CD4-positive, CD25-positive, alpha-beta regulatory T cell (primary cell): ENCODE measurements at regions not wholly inside any gene's neighbourhood (a gene's known extent, or its start where the extent isn't known, plus 50 kb on each side); places are given as distances from the start of the nearest gene placed in this dataset.

Experiments
- ATAC-seq, 2 donors: fragments of 150-1000 bp; cut with Tn5 transposase; one replicate each; pipeline ENCODE4 v1.10.0; 2021; ENCODE audit warnings: low read depth in 2 of 2, moderate number of reproducible peaks in 2 of 2, moderate library complexity in 1 of 2
- DNase-seq, 3 donors: peaks; one replicate each; pipeline versions ENCODE4 v3.0.0 to v3.0.0-alpha.2; 2012 to 2022; ENCODE audit warnings: mixed read lengths in 1 of 3
- H3K27ac ChIP-seq: one replicate; pipeline ENCODE4 v1.7.0; 2013; ENCODE audit warnings: mild to moderate bottlenecking, low read length; ENCODE audit not compliant: insufficient read depth, poor library complexity, severe bottlenecking
- H3K27me3 ChIP-seq: one replicate; pipeline ENCODE4 v1.7.0; 2013; ENCODE audit warnings: low read length; ENCODE audit not compliant: control insufficient read depth, insufficient read depth
- H3K36me3 ChIP-seq: one replicate; pipeline ENCODE4 v1.7.0; 2013; ENCODE audit warnings: mild to moderate bottlenecking, low read length, moderate library complexity; ENCODE audit not compliant: control insufficient read depth, insufficient read depth
- H3K4me1 ChIP-seq: 2 replicates; pipeline ENCODE4 v1.7.0; 2013; ENCODE audit warnings: mild to moderate bottlenecking, low read length; ENCODE audit not compliant: insufficient read depth, control insufficient read depth, poor library complexity, severe bottlenecking
- H3K4me3 ChIP-seq: one replicate; pipeline ENCODE4 v1.7.0; 2013; ENCODE audit warnings: low read depth, mild to moderate bottlenecking, low read length, moderate library complexity
- H3K9me3 ChIP-seq, 2 experiments: 1 replicate in 1 of 2; 2 replicates in 1 of 2; pipeline ENCODE4 v1.7.0; 2013; ENCODE audit warnings: low read length in 2 of 2, mild to moderate bottlenecking in 1 of 2, moderate library complexity in 1 of 2; ENCODE audit not compliant: control insufficient read depth in 2 of 2
- H3K27ac Mint-ChIP-seq, 3 donors: one replicate each; pipeline ENCODE4 v1.8.0; 2020 to 2022; ENCODE audit warnings: mild to moderate bottlenecking in 3 of 3, mixed read lengths in 3 of 3, moderate library complexity in 2 of 3
- H3K27me3 Mint-ChIP-seq: one replicate; pipeline ENCODE4 v1.8.0; 2022; ENCODE audit warnings: mild to moderate bottlenecking, mixed read lengths
- H3K36me3 Mint-ChIP-seq: one replicate; pipeline ENCODE4 v1.8.0; 2020; ENCODE audit warnings: mixed read lengths
- H3K4me1 Mint-ChIP-seq, 4 donors: one replicate each; pipeline ENCODE4 v1.8.0; 2020 to 2022; ENCODE audit warnings: mixed read lengths in 4 of 4, mild to moderate bottlenecking in 1 of 4
- H3K4me3 Mint-ChIP-seq, 4 donors: one replicate each; pipeline ENCODE4 v1.8.0; 2020 to 2022; ENCODE audit warnings: mild to moderate bottlenecking in 4 of 4, mixed read lengths in 4 of 4, moderate library complexity in 3 of 4
- H3K9me3 Mint-ChIP-seq, 7 donors: one replicate each; pipeline ENCODE4 v1.8.0; 2020 to 2022; ENCODE audit warnings: mixed read lengths in 7 of 7, mild to moderate bottlenecking in 3 of 7, moderate library complexity in 2 of 7

DNA sequence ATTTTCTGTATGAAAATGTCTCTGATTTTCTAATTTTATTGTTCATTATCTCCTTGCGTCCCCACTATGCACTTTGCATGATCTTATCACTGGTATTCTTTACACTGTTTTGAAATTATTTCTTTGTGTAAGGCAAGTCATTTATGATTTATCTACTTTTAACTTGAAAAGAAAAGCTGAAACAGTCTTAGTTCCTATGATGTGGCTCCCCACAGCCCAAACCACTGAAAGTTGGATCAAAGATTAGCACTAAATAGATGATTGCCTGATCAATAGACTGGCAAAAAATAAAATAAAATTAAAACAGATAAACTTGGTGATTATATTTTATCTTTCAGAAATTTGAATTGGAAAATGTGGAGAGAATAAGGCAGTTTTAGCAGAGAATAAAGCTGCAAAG, 1101.9 kb downstream of the PCDH9 start:
- H3K4me3 ChIP-seq: no peak overlapping the region
- Mint-ChIP-seq H3K27me3 (no peaks in the 10 kb centered on the region), H3K27ac (no peak overlapping the region), H3K36me3 (no peaks in the 10 kb centered on the region), H3K4me3 (no peak overlapping the region), H3K9me3 (peaks cover 0 to 9% (median 3%) of the 10 kb centered on the region in 7 donors), H3K4me1 (no peaks in the 10 kb centered on the region)
- no peak for ATAC-seq
- H3K27ac ChIP-seq: no peak overlapping the region
- no peak for DNase-seq
- peaks cover 0 to 3% of the 10 kb centered on the region in 2 experiments for H3K9me3 ChIP-seq
- no peaks in the 10 kb centered on the region for H3K27me3 ChIP-seq
- H3K4me1 ChIP-seq: no peaks in the 10 kb centered on the region
- no peaks in the 10 kb centered on the region for H3K36me3 ChIP-seq

DNA sequence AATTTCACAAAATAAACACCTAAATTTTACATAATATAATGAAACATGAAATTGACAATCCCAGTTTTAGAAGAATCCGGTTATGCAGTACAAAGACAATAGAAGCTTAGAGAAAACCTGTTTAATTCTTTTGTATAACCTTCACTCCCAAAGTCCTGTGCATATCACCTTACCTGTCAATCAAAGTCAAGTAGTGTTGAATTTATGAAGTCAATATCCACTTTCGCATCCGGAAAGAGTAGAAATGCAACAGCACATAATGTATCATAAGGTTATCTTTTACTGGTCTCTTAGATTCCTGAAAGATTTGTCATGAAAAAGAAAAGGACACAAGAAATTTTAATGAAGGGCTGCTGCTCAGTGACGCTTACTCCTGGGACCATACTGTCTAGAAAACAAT, 1112.6 kb downstream of the PCDH9 start:
- H3K9me3 Mint-ChIP-seq: peaks cover 0 to 18% (median 4%) of the 10 kb centered on the region in 7 donors
- H3K36me3 Mint-ChIP-seq: no peaks in the 10 kb centered on the region

DNA sequence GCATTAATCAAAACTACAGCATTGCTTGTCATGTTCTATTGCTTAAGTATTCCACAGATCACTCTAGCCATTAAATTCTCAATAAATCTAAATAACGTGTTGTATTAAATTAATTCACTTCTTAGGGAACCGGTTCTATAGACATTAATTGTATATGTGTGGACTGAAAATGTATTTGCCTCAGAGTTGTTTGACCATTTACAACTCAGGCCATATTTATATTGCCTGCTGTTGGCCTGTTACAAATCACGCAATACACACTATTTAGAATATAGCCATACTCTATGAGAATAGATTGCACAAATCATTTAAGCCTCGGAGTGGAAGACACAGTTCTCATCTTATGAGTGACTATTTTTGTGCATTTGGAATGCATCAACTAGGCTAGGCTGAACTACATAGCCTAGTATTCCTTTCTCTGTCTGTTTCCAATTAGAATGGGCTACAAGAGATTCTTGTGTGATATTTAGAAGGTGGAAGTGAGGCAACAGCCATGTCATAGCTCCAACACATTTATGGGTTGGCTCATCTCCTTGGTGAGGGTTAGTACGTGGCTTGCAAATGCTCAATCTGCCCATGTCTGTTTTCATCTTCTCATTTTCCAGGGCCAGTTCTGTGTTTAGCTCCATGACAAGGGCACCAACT, 1116.1 kb downstream of the PCDH9 start:
- Mint-ChIP-seq H3K9me3 (peaks cover 0 to 20% (median 4%) of the 10 kb centered on the region in 7 donors), H3K4me3 (no peak overlapping the region), H3K4me1 (no peaks in the 10 kb centered on the region), H3K27me3 (no peaks in the 10 kb centered on the region), H3K27ac (no peak overlapping the region), H3K36me3 (no peaks in the 10 kb centered on the region)
- Histone ChIP-seq H3K36me3 (no peaks in the 10 kb centered on the region), H3K27me3 (no peaks in the 10 kb centered on the region), H3K4me1 (no peaks in the 10 kb centered on the region), H3K27ac (no peak overlapping the region), H3K4me3 (no peak overlapping the region), H3K9me3 (peaks cover 0 to 4% of the 10 kb centered on the region in 2 experiments)
- DNase-seq (no peak), ATAC-seq (no peak)

More for the DNA sequence above, 1112.6 kb downstream of the PCDH9 start:
- Histone ChIP-seq H3K9me3 (peaks cover 0 to 4% of the 10 kb centered on the region in 2 experiments), H3K4me3 (no peak overlapping the region), H3K4me1 (no peaks in the 10 kb centered on the region), H3K36me3 (no peaks in the 10 kb centered on the region), H3K27ac (no peak overlapping the region), H3K27me3 (no peaks in the 10 kb centered on the region)
- no peak for DNase-seq
- H3K27ac Mint-ChIP-seq: no peak overlapping the region
- no peaks in the 10 kb centered on the region for H3K27me3 Mint-ChIP-seq
- no peak overlapping the region for H3K4me3 Mint-ChIP-seq
- ATAC-seq: no peak
- H3K4me1 Mint-ChIP-seq: no peaks in the 10 kb centered on the region

DNA sequence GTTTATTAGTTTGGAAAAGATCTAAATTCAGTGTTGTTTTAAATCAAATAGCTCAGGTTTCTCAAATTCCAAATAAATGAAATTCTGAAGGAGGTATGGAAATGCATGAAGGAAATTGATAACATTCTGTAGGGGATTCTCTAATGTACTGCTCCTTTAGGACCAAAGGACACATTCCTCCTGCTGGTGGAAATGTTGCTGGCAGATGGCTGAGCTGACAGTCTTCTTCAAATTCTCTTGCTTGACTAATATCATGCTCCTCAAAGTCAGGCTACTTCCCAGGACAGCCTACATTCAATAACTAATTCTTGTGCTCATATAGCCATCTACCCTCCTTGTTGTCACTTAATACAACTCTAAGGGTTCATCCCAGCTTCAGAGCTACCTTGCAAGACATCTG, 1118.5 kb downstream of the PCDH9 start:
- Mint-ChIP-seq H3K36me3 (no peaks in the 10 kb centered on the region), H3K4me1 (no peaks in the 10 kb centered on the region), H3K4me3 (no peak overlapping the region), H3K9me3 (peaks cover 0 to 34% (median 8%) of the 10 kb centered on the region in 7 donors), H3K27ac (no peak overlapping the region), H3K27me3 (no peaks in the 10 kb centered on the region)
- no peaks in the 10 kb centered on the region for H3K27me3 ChIP-seq
- no peak overlapping the region for H3K27ac ChIP-seq
- no peak overlapping the region for H3K4me3 ChIP-seq
- ATAC-seq (no peak), DNase-seq (no peak)
- H3K36me3 ChIP-seq: no peaks in the 10 kb centered on the region
- H3K9me3 ChIP-seq: peaks cover 0 to 4% of the 10 kb centered on the region in 2 experiments
- no peaks in the 10 kb centered on the region for H3K4me1 ChIP-seq

DNA sequence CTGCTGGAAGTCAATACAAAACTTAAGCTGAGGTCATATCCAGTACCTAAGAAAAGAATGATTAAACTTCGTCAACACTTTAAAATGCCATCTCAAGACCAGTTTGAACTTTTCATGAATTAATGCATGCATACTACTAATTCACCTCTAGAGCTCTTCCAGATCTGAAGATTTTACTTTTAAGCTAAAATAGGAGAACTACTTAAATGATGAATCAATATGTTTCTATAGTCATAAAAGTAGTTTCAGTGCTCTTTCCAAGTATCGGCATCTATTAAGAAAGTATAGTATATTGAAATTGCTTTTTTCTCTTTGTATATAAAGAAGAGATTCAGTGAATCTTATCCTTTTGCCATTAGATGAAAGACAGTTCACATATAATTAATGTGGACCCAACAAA, 1123.9 kb downstream of the PCDH9 start:
- no peaks in the 10 kb centered on the region for H3K9me3 ChIP-seq
- peaks cover 0 to 21% (median 4%) of the 10 kb centered on the region in 7 donors for H3K9me3 Mint-ChIP-seq
- no peak overlapping the region for H3K27ac Mint-ChIP-seq
- no peak overlapping the region for H3K4me3 Mint-ChIP-seq
- no peak overlapping the region for H3K27ac ChIP-seq
- H3K36me3 ChIP-seq: no peaks in the 10 kb centered on the region
- no peak overlapping the region for H3K4me3 ChIP-seq
- H3K4me1 Mint-ChIP-seq: no peaks in the 10 kb centered on the region
- H3K27me3 ChIP-seq: no peaks in the 10 kb centered on the region
- H3K27me3 Mint-ChIP-seq: no peaks in the 10 kb centered on the region
- H3K4me1 ChIP-seq: no peaks in the 10 kb centered on the region
- DNase-seq (no peak), ATAC-seq (no peak)
- H3K36me3 Mint-ChIP-seq: no peaks in the 10 kb centered on the region

DNA sequence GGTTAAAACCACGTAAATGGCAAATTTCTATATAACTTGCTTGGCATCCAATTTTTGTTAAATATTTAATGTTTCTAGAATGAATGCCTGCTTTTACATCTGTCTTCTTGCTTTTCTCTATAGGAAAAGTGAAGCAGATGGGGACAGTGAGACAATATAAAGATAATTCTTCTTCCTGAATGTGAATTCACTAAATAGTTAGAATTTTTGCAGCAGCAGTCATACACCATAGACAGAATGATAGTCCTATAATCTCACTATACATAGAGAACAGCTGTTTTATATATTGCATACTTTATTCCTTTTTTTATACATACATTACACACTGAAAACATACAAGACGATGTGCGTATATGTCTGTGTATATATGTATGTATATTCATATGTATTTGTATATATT, 1127.3 kb downstream of the PCDH9 start:
- Mint-ChIP-seq H3K36me3 (no peaks in the 10 kb centered on the region), H3K27me3 (no peaks in the 10 kb centered on the region), H3K4me3 (no peak overlapping the region), H3K27ac (no peak overlapping the region), H3K9me3 (peaks cover 0 to 19% (median 6%) of the 10 kb centered on the region in 7 donors), H3K4me1 (no peaks in the 10 kb centered on the region)
- no peak for DNase-seq
- Histone ChIP-seq H3K4me3 (no peak overlapping the region), H3K36me3 (no peaks in the 10 kb centered on the region), H3K27ac (no peak overlapping the region), H3K9me3 (no peaks in the 10 kb centered on the region), H3K27me3 (no peaks in the 10 kb centered on the region), H3K4me1 (no peaks in the 10 kb centered on the region)
- ATAC-seq: no peak

DNA sequence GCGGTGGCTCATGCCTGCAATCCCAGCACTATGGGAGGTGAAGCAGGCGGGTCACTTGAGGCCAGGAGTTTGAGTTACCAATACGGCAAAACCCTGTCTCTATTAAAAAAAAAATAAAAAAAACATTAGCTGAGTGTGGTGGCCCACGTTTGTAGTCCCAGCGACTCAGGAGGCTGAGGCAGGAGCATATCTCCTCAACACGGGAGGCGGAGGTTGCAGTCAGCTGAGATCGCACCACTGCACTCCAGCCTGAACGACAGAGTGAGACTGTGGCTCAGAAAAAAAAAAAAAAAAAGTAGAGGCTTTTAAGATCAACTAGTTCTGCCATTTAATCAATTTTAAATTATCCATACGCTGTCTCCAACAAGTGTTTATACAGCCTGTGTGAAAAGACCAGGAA, 1130.3 kb downstream of the PCDH9 start:
- peaks cover 1 to 17% (median 6%) of the 10 kb centered on the region in 7 donors for H3K9me3 Mint-ChIP-seq
- no peaks in the 10 kb centered on the region for H3K36me3 ChIP-seq

DNA sequence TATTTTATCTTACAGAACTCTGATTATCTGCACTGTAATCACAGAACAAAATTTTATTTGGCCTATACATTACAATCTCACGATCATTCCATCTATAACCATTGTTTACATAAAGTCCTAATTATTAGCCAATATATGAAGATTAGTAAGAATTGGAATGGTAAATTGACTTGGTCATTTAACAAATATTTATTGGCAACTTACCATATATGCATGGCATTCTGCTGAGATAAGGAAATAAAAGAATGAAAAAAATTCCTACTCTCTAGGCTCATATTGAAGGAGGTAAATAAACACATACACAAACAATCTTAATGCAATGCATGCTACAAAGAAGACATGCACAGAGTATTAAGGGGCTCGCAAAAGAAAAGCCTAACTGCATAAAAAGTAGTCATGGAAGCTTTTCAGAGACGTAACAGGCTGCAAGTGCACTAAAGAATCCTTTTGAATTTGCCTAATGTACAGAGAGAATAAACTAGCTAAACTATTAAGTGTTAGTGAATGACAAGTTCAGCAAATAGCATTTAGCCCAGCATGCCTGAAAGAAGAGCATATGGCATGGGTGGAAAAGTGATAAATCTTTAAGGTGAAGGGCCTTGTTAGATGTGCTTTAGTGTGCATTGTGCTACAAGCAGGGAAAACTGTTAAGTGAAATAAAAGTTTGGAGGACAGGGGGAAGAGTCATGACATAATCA, 1131.1 kb downstream of the PCDH9 start:
- DNase-seq (no peak), ATAC-seq (no peak)
- H3K9me3 Mint-ChIP-seq: peaks cover 1 to 12% (median 8%) of the 10 kb centered on the region in 7 donors
- H3K27ac Mint-ChIP-seq: no peak overlapping the region
- H3K36me3 Mint-ChIP-seq: no peaks in the 10 kb centered on the region
- H3K27ac ChIP-seq: no peak overlapping the region
- H3K4me1 Mint-ChIP-seq: no peaks in the 10 kb centered on the region
- no peaks in the 10 kb centered on the region for H3K27me3 ChIP-seq
- no peaks in the 10 kb centered on the region for H3K27me3 Mint-ChIP-seq
- no peaks in the 10 kb centered on the region for H3K36me3 ChIP-seq
- no peak overlapping the region for H3K4me3 ChIP-seq
- peaks cover 0 to 4% of the 10 kb centered on the region in 2 experiments for H3K9me3 ChIP-seq
- no peaks in the 10 kb centered on the region for H3K4me1 ChIP-seq
- H3K4me3 Mint-ChIP-seq: no peak overlapping the region

More for the DNA sequence above, 1130.3 kb downstream of the PCDH9 start:
- Mint-ChIP-seq H3K36me3 (no peaks in the 10 kb centered on the region), H3K4me1 (no peaks in the 10 kb centered on the region), H3K27ac (no peak overlapping the region), H3K4me3 (no peak overlapping the region), H3K27me3 (no peaks in the 10 kb centered on the region)
- Histone ChIP-seq H3K27ac (no peak overlapping the region), H3K9me3 (no peaks in the 10 kb centered on the region), H3K4me3 (no peak overlapping the region), H3K27me3 (no peaks in the 10 kb centered on the region), H3K4me1 (no peaks in the 10 kb centered on the region)
- ATAC-seq (no peak), DNase-seq (no peak)
